H9 (cell line): ENCODE measurements at regions not wholly inside any gene's neighbourhood (a gene's known extent, or its start where the extent isn't known, plus 50 kb on each side); places are given as distances from the start of the nearest gene placed in this dataset.

Experiments
- DNase-seq: peaks from one replicate; pipeline ENCODE4 v3.0.0-alpha.2; 2017
- H2AFZ ChIP-seq: one replicate; pipeline ENCODE4 v1.6.1; 2013; ENCODE audit warnings: mild to moderate bottlenecking, low read length, control low read depth, moderate library complexity
- H2AK5ac ChIP-seq: 2 replicates; pipeline ENCODE4 v1.6.1; 2013; ENCODE audit warnings: low read length, control low read depth, mixed read lengths; ENCODE audit not compliant: insufficient read length
- H2BK120ac ChIP-seq: one replicate; pipeline ENCODE4 v1.6.1; 2013; ENCODE audit warnings: low read depth, mild to moderate bottlenecking, low read length, control low read depth, inconsistent platforms; ENCODE audit not compliant: poor library complexity, severe bottlenecking
- H2BK12ac ChIP-seq: 2 replicates; pipeline ENCODE4 v1.6.1; 2013; ENCODE audit warnings: low read length, control low read depth, mixed read lengths, low read depth; ENCODE audit not compliant: insufficient read length
- H2BK15ac ChIP-seq: 2 replicates; pipeline ENCODE4 v1.6.1; 2013; ENCODE audit warnings: low read depth, low read length, control low read depth
- H2BK20ac ChIP-seq: one replicate; pipeline ENCODE4 v1.6.1; 2013; ENCODE audit warnings: low read depth, mild to moderate bottlenecking, low read length, control low read depth, inconsistent platforms; ENCODE audit not compliant: poor library complexity, severe bottlenecking
- H2BK5ac ChIP-seq: 2 replicates; pipeline ENCODE4 v1.6.1; 2013; ENCODE audit warnings: low read length, control low read depth, mixed read lengths; ENCODE audit not compliant: insufficient read length
- H3K14ac ChIP-seq: 2 replicates; pipeline ENCODE4 v1.6.1; 2013; ENCODE audit warnings: low read length, control low read depth; ENCODE audit not compliant: insufficient read depth
- H3K18ac ChIP-seq: 2 replicates; pipeline ENCODE4 v1.6.1; 2013; ENCODE audit warnings: low read depth, mild to moderate bottlenecking, mixed read lengths, low read length, control low read depth; ENCODE audit not compliant: insufficient read length
- H3K23ac ChIP-seq: 2 replicates; pipeline ENCODE4 v1.6.1; 2013; ENCODE audit warnings: low read length, control low read depth, mixed read lengths, low read depth; ENCODE audit not compliant: insufficient read length
- H3K23me2 ChIP-seq: 2 replicates; pipeline ENCODE4 v1.6.1; 2013; ENCODE audit warnings: low read depth, mild to moderate bottlenecking, mixed read lengths, low read length, control low read depth; ENCODE audit not compliant: insufficient read length, poor library complexity, severe bottlenecking
- H3K27ac ChIP-seq: 2 replicates; pipeline ENCODE4 v1.5.1; 2013; ENCODE audit warnings: low read length, control low read depth, mixed read lengths, low read depth; ENCODE audit not compliant: insufficient read length
- H3K27me3 ChIP-seq: 2 replicates; pipeline ENCODE4 v1.6.1; 2013; ENCODE audit warnings: low read length, control low read depth, inconsistent platforms; ENCODE audit not compliant: insufficient read depth
- H3K4ac ChIP-seq: 2 replicates; pipeline ENCODE4 v1.6.1; 2013; ENCODE audit warnings: low read depth, mild to moderate bottlenecking, control low read depth, inconsistent platforms, low read length, moderate library complexity
- H3K4me1 ChIP-seq: 2 replicates; pipeline ENCODE4 v1.6.1; 2013; ENCODE audit warnings: low read length, control low read depth, inconsistent platforms; ENCODE audit not compliant: insufficient read depth
- H3K4me2 ChIP-seq: 2 replicates; pipeline ENCODE4 v1.6.1; 2013; ENCODE audit warnings: low read length, control low read depth, mixed read lengths; ENCODE audit not compliant: insufficient read length, insufficient read depth
- H3K56ac ChIP-seq: 2 replicates; pipeline ENCODE4 v1.6.1; 2013; ENCODE audit warnings: low read depth, mild to moderate bottlenecking, mixed read lengths, low read length, control low read depth; ENCODE audit not compliant: insufficient read length
- H3K79me1 ChIP-seq: 2 replicates; pipeline ENCODE4 v1.6.1; 2013; ENCODE audit warnings: low read depth, mild to moderate bottlenecking, moderate library complexity, low read length, control low read depth, inconsistent platforms; ENCODE audit not compliant: insufficient read depth, poor library complexity, severe bottlenecking
- H3K79me2 ChIP-seq: 2 replicates; pipeline ENCODE4 v1.6.1; 2013; ENCODE audit warnings: low read length, control low read depth, inconsistent platforms; ENCODE audit not compliant: insufficient read depth
- H3K9ac ChIP-seq: 2 replicates; pipeline ENCODE4 v1.6.1; 2013; ENCODE audit warnings: low read length, control low read depth, mixed read lengths; ENCODE audit not compliant: insufficient read length; ENCODE audit errors: extremely low read depth
- H3K9me3 ChIP-seq: one replicate; pipeline ENCODE4 v1.6.1; 2013; ENCODE audit warnings: low read depth, low read length, inconsistent platforms; ENCODE audit not compliant: control insufficient read depth
- H3T11ph ChIP-seq: one replicate; pipeline ENCODE4 v1.6.1; 2013; ENCODE audit warnings: mild to moderate bottlenecking, low read length, control low read depth, inconsistent platforms
- H4K20me1 ChIP-seq: one replicate; pipeline ENCODE4 v1.6.1; 2013; ENCODE audit not compliant: control insufficient read depth, insufficient read length, insufficient read depth
- H4K5ac ChIP-seq: 2 replicates; pipeline ENCODE4 v1.6.1; 2013; ENCODE audit warnings: low read depth, mild to moderate bottlenecking, mixed read lengths, low read length, control low read depth; ENCODE audit not compliant: insufficient read length
- H4K8ac ChIP-seq: replicated peaks from 2 replicates; pipeline ENCODE4 v1.6.1; 2013; ENCODE audit warnings: low read length, control low read depth, mixed read lengths, low read depth; ENCODE audit not compliant: insufficient read length
- H4K91ac ChIP-seq: 2 replicates; pipeline ENCODE4 v1.6.1; 2013; ENCODE audit warnings: low read depth, mild to moderate bottlenecking, moderate library complexity, mixed read lengths, low read length, control low read depth; ENCODE audit not compliant: insufficient read length
- H3K27ac Mint-ChIP-seq, 3 experiments: 2 replicates in 2 of 3; 3 replicates in 1 of 3; pipeline ENCODE4 v1.8.0; 2020 to 2021; ENCODE audit warnings: mixed read lengths in 3 of 3, mild to moderate bottlenecking in 1 of 3, moderate library complexity in 1 of 3
- H3K27me3 Mint-ChIP-seq: 2 replicates; pipeline ENCODE4 v1.8.0; 2021; ENCODE audit warnings: low read depth, mild to moderate bottlenecking, moderate library complexity, mixed read lengths
- H3K36me3 Mint-ChIP-seq, 3 experiments: 2 replicates in 2 of 3; 3 replicates in 1 of 3; pipeline ENCODE4 v1.8.0; 2020 to 2021; ENCODE audit warnings: low read depth in 3 of 3, mixed read lengths in 3 of 3; ENCODE audit not compliant: insufficient read depth in 1 of 3
- H3K4me1 Mint-ChIP-seq, 2 experiments: 2 replicates each; pipeline ENCODE4 v1.8.0; 2020; ENCODE audit warnings: mixed read lengths in 2 of 2
- H3K4me3 Mint-ChIP-seq, 2 experiments: 2 replicates in 1 of 2; 3 replicates in 1 of 2; pipeline ENCODE4 v1.8.0; 2020 to 2021; ENCODE audit warnings: mild to moderate bottlenecking in 2 of 2, mixed read lengths in 2 of 2, moderate library complexity in 1 of 2
- H3K9me3 Mint-ChIP-seq, 2 experiments: 2 replicates in 1 of 2; 3 replicates in 1 of 2; pipeline ENCODE4 v1.8.0; 2020; ENCODE audit warnings: mild to moderate bottlenecking in 2 of 2, mixed read lengths in 2 of 2, moderate library complexity in 1 of 2
- CTCF ChIP-seq: fragments of 200-600 bp; sonication (generic); conservative IDR thresholded peaks from 3 replicates; pipeline ENCODE4 v1.8.0; 2021; ENCODE audit warnings: antibody characterized with exemption, mild to moderate bottlenecking
- WGBS: extraction: QIAGEN DNeasy Blood & Tissue Kit; methylation state at CpG from one replicate; pipeline ENCODE4 v1.1.7; 2013; ENCODE audit warnings: missing lambda C conversion rate, low lambda C conversion rate, mixed read lengths; ENCODE audit not compliant: insufficient read length; ENCODE audit errors: extremely low coverage; 5-methylcytosine and 5-hydroxymethylcytosine counted together

GRCh38 chr1:91176250-91176649, 154.4 kb upstream of the ZNF644 start:
- H2AK5ac ChIP-seq: no peak overlapping the region
- no peak overlapping the region for H3K23ac ChIP-seq
- no peak overlapping the region for H3K14ac ChIP-seq
- H3K27me3 ChIP-seq: no peaks in the 10 kb centered on the region
- H3K4me2 ChIP-seq: no peak overlapping the region
- no peak overlapping the region for H4K5ac ChIP-seq
- H2BK12ac ChIP-seq: no peak overlapping the region
- no peak overlapping the region for H2BK5ac ChIP-seq
- H3K56ac ChIP-seq: no peak overlapping the region
- no peak overlapping the region for H3K9ac ChIP-seq
- no peaks in the 10 kb centered on the region for H3K23me2 ChIP-seq
- Mint-ChIP-seq H3K4me3 (no peak overlapping the region), H3K27ac (no peak overlapping the region), H3K27me3 (peaks cover 2% of the 10 kb centered on the region; the same call in 1 of the 2 replicates), H3K9me3 (no peaks in the 10 kb centered on the region), H3K4me1 (0 out of 4 replicates have a peak, but pooled peaks cover 0 to 3% of the 10 kb centered on the region in 2 experiments), H3K36me3 (no peaks in the 10 kb centered on the region)
- H4K8ac ChIP-seq: no peak overlapping the region
- no peak overlapping the region for H2AFZ ChIP-seq
- no peaks in the 10 kb centered on the region for H4K20me1 ChIP-seq
- no peak overlapping the region for H2BK20ac ChIP-seq
- H3K18ac ChIP-seq: no peak overlapping the region
- H3K4ac ChIP-seq: no peak overlapping the region
- DNase-seq: no peak
- H2BK15ac ChIP-seq: no peak overlapping the region
- no peak overlapping the region for H2BK120ac ChIP-seq
- no CpG with 5 or more reads among the region's 1 CpG for WGBS
- H3K79me1 ChIP-seq: no peaks in the 10 kb centered on the region
- no peaks in the 10 kb centered on the region for H3K79me2 ChIP-seq
- H3K27ac ChIP-seq: no peak overlapping the region
- no peaks in the 10 kb centered on the region for H3K9me3 ChIP-seq
- no peak overlapping the region for H3T11ph ChIP-seq
- H3K4me1 ChIP-seq: no peaks in the 10 kb centered on the region
- no peak for TF ChIP-seq CTCF
- no peak overlapping the region for H4K91ac ChIP-seq
